Mucosa of gallbladder (tissue), 1 donor: ENCODE measurements at regions not wholly inside any gene's neighbourhood (a gene's known extent, or its start where the extent isn't known, plus 50 kb on each side); places are given as distances from the start of the nearest gene placed in this dataset.

Experiments
- DNase-seq: peaks from one replicate; pipeline ENCODE4 v3.0.0-alpha.2; 2020; ENCODE audit warnings: low spot score
- donor health status: DM: no; HTN: no; CAD: no.

DNA sequence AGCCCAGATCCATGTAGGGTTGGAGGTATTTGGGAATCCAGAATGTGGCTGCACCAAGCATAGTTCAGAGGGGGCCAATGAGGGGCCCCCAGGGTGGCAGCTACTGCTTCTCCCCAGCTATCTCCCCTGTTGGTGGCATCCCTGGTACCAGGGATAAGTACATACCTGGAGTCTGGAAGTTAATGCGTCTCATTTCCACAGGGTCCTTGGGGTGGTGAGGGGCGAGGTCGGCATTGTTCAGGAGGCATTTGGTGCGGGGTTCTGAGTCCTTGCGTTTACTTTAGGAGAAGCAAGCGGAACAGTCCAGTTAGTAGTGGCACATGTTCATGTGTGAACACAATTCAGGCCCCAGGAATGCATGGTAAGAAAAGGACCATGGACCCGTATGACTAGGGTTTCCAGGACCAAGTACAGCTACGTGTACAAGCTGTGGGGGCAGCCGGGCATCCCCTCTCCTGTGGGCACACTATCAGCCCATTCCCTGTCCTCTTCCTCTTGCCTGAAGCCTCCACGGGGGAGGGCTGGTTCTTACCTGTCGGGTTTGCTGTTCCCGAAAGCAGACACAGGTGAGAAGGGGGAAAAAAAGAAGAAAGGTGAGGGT lies 122.3 kb downstream of the PTPRS start:
- no peak for DNase-seq

DNA sequence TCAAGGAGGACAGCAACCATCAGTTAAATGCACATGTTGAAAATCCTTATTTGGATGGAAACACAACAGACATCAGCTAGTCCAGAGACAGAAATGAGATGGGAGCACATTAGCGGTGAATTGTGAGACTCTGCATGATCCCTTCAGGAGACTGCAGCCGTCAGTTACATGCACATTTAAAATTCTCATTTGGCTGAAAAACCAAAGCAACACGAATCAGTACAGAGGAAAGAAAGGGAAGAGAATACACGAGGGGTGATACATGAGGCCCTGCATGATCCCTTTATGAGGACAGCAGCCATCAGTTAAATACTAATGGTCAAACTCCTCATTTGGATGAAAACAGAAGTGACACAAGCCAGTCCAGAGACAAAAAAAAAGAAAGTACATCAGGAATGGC lies 123.4 kb downstream of the PTPRS start:
- no peak for DNase-seq

DNA sequence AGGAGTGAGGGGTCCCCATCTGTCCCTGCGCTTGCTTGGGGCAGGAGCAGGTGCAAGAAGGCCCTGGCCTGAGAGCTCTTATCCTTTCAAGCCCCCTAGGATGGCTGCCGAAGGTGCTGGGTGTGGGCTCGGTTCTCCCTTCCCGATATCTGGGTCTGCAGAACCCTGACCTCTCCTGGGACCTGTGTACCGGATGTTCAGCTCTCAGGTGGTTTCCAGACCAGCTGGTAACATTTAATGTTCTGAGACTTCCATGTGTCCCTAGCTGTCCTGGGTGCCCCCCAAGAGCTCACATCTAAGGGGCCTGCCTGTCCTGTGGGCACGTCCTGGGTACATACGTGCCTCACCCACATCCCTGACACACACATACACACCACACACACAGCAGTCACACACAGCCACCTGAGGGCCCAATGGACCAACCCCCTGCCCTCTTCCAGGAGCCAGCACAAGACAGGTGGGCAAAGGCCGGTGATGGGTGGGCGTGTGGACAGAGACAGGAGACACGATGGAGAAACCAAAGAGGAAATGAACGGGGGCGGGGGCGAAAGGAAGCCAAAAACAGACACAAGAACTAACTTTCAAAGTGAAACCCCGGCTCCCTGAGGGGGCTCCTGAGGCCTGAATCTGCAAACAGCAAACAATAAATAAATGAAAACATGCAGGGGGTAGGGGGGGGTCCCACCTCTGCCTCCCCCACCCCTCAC lies 124.3 kb downstream of the PTPRS start:
- no peak for DNase-seq

DNA sequence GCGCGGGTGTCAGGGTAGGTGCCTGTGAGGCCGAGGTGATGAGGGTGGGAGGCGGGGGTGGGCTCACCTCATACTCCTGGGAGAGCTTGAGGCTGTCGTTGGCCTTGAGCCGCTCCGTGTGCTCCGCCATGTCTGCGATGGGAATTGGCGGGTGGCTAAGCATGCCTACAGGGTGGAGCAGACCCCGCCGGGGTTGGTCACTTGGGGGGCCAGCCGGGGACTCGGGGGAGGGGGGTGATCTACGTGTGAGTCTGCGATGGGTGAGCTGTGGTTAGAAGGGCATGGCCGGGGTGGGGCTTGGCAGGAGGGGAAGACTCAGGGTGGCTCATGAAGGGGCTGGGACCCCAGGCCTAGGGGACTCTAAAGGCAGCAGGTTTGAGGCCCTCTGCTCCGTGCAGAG lies 125.2 kb downstream of the PTPRS start:
- no peak for DNase-seq

DNA sequence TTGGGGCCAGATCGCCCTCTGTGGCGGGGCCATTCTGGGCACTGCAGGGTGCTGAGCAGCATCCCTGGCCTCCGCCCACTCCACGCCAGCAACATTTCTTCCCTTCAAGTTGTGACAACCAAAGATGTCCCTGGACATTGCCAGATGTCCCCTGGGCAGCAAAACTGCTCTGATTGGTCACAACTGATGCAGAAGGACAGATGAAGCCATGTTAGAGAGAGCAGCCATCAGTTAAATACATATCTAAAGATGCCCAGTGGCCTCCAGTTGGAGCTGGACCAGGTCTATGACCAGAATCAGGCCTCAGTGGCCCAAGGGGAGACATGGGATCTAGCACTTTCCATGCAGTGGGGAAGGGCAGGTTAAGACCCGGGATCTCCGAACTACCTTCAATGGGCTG lies 125.7 kb downstream of the PTPRS start:
- no peak for DNase-seq

DNA sequence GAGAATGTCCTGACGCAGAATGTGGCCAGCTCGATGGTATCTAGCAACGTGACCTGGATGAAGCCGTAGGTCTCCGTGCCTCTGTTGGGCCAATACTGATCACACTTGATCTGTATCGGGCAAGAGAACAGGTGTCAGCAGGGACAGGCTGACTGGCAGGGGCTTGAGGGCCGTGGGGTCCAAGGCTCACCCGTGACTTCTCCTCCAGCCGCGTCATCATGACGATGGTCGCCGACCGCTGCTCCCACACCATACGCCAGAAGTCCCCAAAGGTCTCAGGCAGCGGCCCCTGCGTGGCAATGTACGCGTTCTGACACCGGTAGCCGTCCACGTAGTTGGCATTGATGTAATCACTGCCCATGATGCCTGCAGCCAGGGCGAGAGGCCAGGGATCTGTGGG lies 126.2 kb downstream of the PTPRS start:
- no peak for DNase-seq

DNA sequence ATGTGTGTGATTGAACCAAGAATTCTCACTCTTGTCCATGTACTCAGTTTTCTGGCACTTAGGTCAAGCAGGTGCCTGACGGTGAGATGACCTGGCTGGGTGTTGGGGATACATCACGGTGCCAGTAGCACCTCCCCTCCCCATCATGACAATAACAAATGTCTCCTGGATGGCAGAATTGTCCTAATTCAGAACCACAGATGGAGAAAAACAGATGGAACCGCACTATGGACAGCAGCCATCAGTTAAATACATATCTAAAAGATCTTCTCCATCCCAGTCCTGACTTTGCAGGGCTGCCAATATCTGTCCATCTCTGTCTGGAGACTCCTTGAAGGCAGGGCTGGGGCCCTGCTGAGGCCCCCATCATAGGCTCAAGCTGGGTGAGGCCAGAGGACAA lies 126.9 kb downstream of the PTPRS start:
- no peak for DNase-seq

DNA sequence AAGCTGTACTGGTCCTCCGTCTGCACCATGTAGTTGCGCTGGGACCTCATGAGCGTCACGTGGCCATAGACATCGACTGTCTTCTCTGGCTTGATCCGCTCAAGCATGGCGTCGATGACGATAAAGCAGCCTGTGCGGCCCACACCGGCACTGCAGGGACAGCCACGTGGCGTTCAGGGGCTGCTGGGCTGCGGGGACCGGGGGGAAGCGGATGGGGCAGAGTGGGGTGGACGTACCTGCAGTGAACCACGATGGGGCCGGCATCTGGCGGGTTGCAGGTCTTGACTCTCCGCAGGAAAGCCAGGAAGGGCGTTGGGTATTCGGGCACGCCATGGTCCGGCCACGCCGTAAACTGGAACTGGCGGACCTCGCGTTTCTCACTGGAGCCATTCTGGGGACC lies 128.5 kb downstream of the PTPRS start:
- no peak for DNase-seq

DNA sequence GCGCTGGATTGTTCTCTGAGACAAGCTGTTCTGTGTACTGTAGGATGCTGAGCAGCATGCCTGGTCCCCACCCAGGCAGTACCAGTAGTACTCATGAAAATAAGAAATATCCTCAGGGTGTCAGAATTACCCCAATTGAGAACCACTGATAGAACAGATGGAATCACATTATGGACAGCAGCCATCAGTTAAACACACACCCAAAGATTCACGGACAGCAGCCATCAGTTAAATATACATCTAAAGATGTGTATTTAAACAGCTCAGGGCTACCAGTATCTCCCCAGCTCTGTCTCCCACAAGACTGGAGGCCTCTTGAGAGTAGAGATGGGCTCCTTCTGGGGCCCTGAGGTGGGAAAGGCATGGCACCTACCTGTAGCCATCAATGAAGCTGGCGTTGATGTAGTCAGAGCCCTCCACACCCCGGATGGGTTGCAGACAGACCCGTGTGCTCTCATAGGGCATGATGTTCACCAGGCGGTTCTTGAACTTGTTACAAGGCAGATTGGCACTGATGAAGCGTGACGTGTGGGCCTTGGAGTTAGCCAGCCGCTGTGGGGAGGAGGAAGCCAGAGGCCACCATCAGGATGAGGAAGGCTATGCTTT lies 129.3 kb downstream of the PTPRS start:
- DNase-seq = no peak

DNA sequence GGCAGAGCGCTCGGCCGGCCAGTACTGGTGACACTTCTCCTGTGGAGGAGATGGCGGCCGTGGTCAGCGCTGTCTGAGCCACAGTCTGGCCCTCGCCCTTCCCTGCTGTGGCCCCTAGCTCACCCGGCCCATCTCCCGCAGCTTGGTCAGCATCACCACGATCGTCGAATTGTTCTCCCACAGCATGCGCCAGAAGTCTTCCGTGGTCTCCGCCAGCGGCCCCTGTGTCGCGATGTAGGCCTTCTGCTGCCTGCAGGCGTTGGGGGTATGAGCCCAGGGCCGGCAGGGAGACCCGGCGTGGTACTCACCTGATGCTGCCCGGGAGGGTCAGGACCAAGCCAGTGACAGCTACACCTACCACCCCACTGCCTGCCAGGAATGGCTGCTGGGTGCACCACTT lies 130.1 kb downstream of the PTPRS start:
- no peak for DNase-seq

DNA sequence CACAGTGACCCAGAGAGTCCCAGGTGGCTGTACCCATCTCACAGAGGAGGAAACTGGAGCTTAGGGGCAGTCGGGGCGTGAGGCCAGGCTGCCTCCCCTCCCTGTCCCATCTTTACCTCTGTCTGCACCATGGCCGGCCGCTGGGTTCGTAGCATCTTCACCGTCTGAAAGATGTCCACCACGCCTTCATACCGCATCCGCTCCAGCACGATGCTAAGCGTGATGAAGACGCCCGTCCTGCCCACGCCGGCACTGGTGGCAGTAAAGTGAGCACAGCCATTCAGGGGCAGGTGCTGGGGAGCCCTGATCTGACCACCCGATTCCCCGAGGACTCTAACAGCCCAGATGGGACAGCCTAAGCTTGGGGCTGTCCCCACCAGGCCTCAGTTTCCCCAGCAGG lies 132.8 kb downstream of the PTPRS start:
- no peak for DNase-seq

DNA sequence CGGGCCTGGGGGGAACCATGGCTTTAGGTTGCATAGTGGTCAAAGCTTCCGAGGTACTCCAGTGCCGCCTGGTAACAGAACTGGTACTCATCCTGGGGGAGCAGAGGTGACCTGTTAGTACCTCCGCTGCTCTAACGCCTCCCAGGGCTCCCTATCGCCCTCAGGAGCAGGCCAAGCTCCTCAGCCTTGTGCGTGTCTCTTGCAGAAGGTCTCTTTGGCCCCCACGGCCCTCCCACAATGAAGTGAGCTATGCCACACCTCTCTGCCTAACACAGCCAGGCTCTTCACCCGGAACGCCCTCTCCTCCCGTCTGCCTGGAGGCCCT lies 133.9 kb downstream of the PTPRS start:
- DNase-seq = no peak

DNA sequence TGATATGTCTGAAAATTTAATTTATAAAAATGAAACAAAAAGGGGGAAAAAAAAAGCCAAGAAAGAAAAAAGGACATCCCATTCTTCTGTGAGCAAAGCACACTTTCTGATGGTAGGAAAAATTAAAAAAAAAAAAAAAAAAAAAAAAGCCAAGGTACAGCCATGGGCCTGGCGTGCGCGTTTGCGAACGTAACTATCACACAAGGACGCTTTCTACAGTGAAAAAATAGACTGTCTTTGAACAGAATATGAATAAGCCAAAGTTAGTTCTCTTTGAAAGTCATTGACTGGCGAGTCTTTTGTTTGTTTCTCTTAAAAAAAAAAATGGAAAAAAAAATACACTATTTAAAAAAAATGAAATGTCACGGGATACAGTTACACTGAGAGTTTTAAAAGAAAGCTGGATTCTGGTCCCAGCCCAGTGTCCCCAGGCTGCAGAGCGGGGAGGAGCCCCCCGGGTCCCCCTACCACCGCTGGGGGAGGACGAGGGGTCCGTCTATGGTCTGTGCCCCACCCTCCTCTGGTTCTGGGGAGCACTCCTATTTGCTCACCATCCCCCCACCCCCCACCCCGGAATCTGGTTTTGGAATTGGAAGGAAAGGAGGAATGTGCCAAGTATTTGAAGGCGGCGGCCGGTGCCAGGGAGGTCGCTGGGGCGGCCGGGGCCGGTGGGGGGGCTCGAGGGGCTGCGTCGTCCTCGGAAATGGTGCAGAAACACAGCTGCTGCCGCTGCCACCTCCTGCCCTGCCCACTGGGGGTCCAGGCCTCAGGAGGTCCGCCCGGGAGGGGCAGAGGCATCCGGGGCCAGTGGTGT lies 134.5 kb downstream of the PTPRS start:
- no peak for DNase-seq

DNA sequence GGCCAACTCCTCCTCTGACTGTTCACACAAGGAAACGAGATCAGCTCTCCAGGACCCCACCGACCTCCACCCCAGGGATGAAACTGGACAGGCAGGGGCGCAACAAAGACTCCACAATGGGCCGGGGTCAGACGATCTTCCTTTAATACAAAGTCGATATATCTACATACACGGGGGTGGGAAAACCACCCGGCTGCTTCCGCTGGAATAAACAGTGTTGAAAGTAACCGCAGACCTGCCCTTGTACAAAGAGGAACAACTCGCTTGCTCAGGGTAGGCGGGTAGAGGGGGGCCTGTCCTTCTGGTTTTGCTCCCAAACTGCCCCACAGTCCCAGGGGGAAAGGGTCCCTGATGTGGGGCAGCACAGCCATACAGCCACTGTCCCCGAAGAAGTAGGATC lies 135.2 kb downstream of the PTPRS start:
- no peak for DNase-seq

DNA sequence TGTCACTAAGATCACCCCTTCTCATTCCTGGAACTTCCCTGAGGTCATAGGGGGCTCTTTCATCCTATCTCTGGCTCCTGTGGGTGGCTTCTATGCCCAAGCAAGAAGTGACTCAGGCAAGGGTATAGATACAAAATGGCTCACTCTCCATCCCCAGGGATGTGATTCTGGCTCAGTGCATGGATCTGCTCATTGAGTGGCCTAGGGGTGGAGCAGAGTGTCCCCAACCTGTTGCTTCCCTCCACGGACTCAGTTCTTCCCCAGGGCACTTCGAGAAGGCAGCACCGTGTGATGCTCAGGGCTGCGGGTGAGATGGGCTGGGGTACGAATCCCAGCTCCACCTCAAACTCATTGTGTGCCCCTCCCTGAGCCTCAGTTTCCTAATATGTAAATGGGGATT lies 136.4 kb downstream of the PTPRS start:
- DNase-seq = no peak
